CD8-positive, alpha-beta memory T cell (primary cell): ENCODE measurements at regions not wholly inside any gene's neighbourhood (a gene's known extent, or its start where the extent isn't known, plus 50 kb on each side); places are given as distances from the start of the nearest gene placed in this dataset.
A peak's percentile ranks its signal among the peaks of the same experiment; 100 is the strongest.
"Not testable (repeated sequence)": the region's sequence is repeated elsewhere in the genome, so short reads cannot be mapped to it uniquely, and the experiment has no call there.

Source experiments
- CTCF ChIA-PET: fragments of 350-600 bp; sonication (Branson Sonifier 250); formaldehyde crosslinking; loops from one replicate; lab custom pipeline; 2021; ENCODE audit warnings: antibody characterized with exemption; lab: Charles Lee
- POLR2A ChIA-PET: fragments of 350-600 bp; sonication (Branson Sonifier 250); formaldehyde crosslinking; loops from one replicate; lab custom pipeline; 2021; ENCODE audit warnings: antibody characterized with exemption; lab: Charles Lee
- DNase-seq, 5 donors: peaks; one replicate each; pipeline versions ENCODE4 v3.0.0 to v3.0.0-alpha.2; 2020 to 2022; ENCODE audit warnings: mixed read lengths in 1 of 5
- H3K27ac ChIP-seq: one replicate; pipeline ENCODE4 v1.7.0; 2013; ENCODE audit warnings: low read depth, mild to moderate bottlenecking, low read length, moderate library complexity
- H3K27me3 ChIP-seq: 2 replicates; pipeline ENCODE4 v1.7.0; 2013; ENCODE audit warnings: low read length, mild to moderate bottlenecking; ENCODE audit not compliant: insufficient read depth, poor library complexity, severe bottlenecking
- H3K36me3 ChIP-seq: 2 replicates; pipeline ENCODE4 v1.7.0; 2013; ENCODE audit warnings: mild to moderate bottlenecking, low read length, moderate library complexity; ENCODE audit not compliant: insufficient read depth
- H3K4me1 ChIP-seq: 2 replicates; pipeline ENCODE4 v1.7.0; 2013; ENCODE audit warnings: mild to moderate bottlenecking, low read length, moderate library complexity; ENCODE audit not compliant: insufficient read depth
- H3K4me3 ChIP-seq: 2 replicates; pipeline ENCODE4 v1.7.0; 2013; ENCODE audit warnings: mild to moderate bottlenecking, low read length
- H3K9me3 ChIP-seq: 2 replicates; pipeline ENCODE4 v1.7.0; 2013; ENCODE audit warnings: mild to moderate bottlenecking, low read length
- H3K27ac Mint-ChIP-seq, 8 donors: one replicate each; pipeline ENCODE4 v1.8.0; 2020 to 2021; ENCODE audit warnings: mixed read lengths in 8 of 8, mild to moderate bottlenecking in 6 of 8, inconsistent platforms in 3 of 8, moderate library complexity in 3 of 8
- H3K27me3 Mint-ChIP-seq, 2 donors: one replicate each; pipeline ENCODE4 v1.8.0; 2020 to 2021; ENCODE audit warnings: mixed read lengths in 2 of 2, mild to moderate bottlenecking in 1 of 2, moderate library complexity in 1 of 2
- H3K36me3 Mint-ChIP-seq, 3 donors: one replicate each; pipeline ENCODE4 v1.8.0; 2020 to 2021; ENCODE audit warnings: mixed read lengths in 3 of 3, inconsistent platforms in 1 of 3, mild to moderate bottlenecking in 1 of 3
- H3K4me1 Mint-ChIP-seq, 3 donors: one replicate each; pipeline ENCODE4 v1.8.0; 2020 to 2021; ENCODE audit warnings: mixed read lengths in 3 of 3, inconsistent platforms in 1 of 3, mild to moderate bottlenecking in 1 of 3
- H3K4me3 Mint-ChIP-seq, 7 donors: one replicate each; pipeline ENCODE4 v1.8.0; 2020 to 2021; ENCODE audit warnings: mixed read lengths in 7 of 7, mild to moderate bottlenecking in 6 of 7, moderate library complexity in 4 of 7, inconsistent platforms in 2 of 7
- H3K9me3 Mint-ChIP-seq, 5 donors: one replicate each; pipeline ENCODE4 v1.8.0; 2020 to 2022; ENCODE audit warnings: mixed read lengths in 5 of 5, mild to moderate bottlenecking in 3 of 5, moderate library complexity in 2 of 5, inconsistent platforms in 1 of 5

GRCh38 chr3:171532294-171532693, 72.1 kb upstream of the TNIK start:
- H3K4me3 Mint-ChIP-seq: no peak overlapping the region
- no peaks in the 10 kb centered on the region for H3K27me3 ChIP-seq
- no peak overlapping the region for H3K27ac ChIP-seq
- no peaks in the 10 kb centered on the region for H3K4me1 ChIP-seq
- H3K4me1 Mint-ChIP-seq: no peaks in the 10 kb centered on the region
- no peaks in the 10 kb centered on the region for H3K9me3 ChIP-seq
- ChIA-PET CTCF (no interaction called here), POLR2A (no interaction called here)
- no peak for DNase-seq
- no peak overlapping the region for H3K27ac Mint-ChIP-seq
- no peak overlapping the region for H3K4me3 ChIP-seq
- H3K36me3 ChIP-seq: no peaks in the 10 kb centered on the region
- H3K9me3 Mint-ChIP-seq: no peaks in the 10 kb centered on the region
- H3K36me3 Mint-ChIP-seq: no peaks in the 10 kb centered on the region
- H3K27me3 Mint-ChIP-seq: peaks cover 0 to 3% of the 10 kb centered on the region in 2 donors

DNA sequence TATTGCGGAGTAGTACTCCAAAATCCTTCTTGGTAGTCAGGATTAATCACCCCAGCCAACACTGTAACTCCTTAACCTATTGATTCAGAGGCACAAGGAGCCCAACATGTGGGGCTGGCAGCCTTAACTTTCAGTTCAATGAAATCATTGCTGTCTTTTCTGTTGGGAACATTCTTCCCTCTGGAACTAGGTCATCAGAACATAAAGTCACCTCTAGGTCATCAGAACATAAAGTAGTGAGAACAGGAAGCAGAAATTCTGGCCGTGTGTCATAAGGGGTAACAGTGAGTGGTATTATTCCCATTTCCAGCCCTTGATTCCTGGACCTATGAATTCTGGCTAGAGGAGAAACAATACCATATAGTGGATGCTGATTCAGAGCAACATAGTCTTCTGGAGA, 71.5 kb upstream of the TNIK start:
- no peaks in the 10 kb centered on the region for H3K4me1 ChIP-seq
- H3K4me3 Mint-ChIP-seq: no peak overlapping the region
- DNase-seq: no peak
- H3K9me3 Mint-ChIP-seq: no peaks in the 10 kb centered on the region
- H3K27ac Mint-ChIP-seq: no peak overlapping the region
- no peaks in the 10 kb centered on the region for H3K4me1 Mint-ChIP-seq
- H3K27me3 ChIP-seq: no peaks in the 10 kb centered on the region
- H3K27me3 Mint-ChIP-seq: peaks cover 0 to 3% of the 10 kb centered on the region in 2 donors
- CTCF ChIA-PET: no interaction called here
- no peaks in the 10 kb centered on the region for H3K9me3 ChIP-seq
- no peaks in the 10 kb centered on the region for H3K36me3 Mint-ChIP-seq
- POLR2A ChIA-PET: no interaction called here
- no peak overlapping the region for H3K27ac ChIP-seq
- no peak overlapping the region for H3K4me3 ChIP-seq
- no peaks in the 10 kb centered on the region for H3K36me3 ChIP-seq

DNA sequence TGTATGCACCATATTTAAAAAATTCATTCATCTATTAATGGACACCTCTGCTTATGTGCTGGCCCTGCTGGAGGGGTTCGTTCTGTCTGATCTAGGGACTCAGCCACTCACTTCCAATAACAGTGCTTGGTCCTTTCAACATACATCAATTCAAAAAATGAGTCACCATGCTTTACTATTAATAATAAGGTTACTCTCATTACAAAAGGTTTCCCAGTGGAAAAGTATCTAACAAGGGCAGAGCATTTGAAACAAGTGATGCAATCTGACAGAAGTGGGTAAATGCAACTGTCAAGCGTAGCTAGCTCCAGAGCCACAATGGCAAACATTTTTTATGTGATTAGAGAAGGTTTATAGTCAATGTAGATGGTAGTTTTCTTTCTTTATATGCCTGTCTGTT, 67.9 kb upstream of the TNIK start:
- no peak overlapping the region for H3K4me3 Mint-ChIP-seq
- ChIA-PET POLR2A (no interaction called here), CTCF (no interaction called here)
- Histone ChIP-seq H3K9me3 (no peaks in the 10 kb centered on the region), H3K4me1 (no peaks in the 10 kb centered on the region), H3K27me3 (no peaks in the 10 kb centered on the region), H3K27ac (no peak overlapping the region), H3K36me3 (no peaks in the 10 kb centered on the region), H3K4me3 (no peak overlapping the region)
- H3K36me3 Mint-ChIP-seq: no peaks in the 10 kb centered on the region
- no peaks in the 10 kb centered on the region for H3K9me3 Mint-ChIP-seq
- no peaks in the 10 kb centered on the region for H3K4me1 Mint-ChIP-seq
- DNase-seq: no peak
- peaks cover 0 to 3% of the 10 kb centered on the region in 2 donors for H3K27me3 Mint-ChIP-seq
- no peak overlapping the region for H3K27ac Mint-ChIP-seq

DNA sequence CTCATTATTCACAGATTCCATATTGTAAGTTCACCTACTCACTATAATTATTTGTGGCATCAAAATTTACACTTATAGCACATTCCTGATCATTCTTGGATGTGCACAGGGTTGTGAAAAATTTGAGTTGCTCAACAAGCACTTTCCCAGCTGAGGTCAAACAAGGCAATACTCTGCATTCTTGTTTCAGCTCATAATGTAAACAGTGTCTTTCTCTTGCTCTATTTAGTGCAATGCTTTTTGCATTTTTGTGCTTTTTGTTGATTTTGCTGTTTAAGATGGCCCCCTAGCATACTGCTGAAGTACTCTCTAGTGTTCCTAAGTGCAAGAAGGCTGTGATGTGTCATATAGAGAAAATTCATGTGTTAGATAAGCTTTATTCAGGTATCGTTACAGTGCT, 66.7 kb upstream of the TNIK start:
- no peaks in the 10 kb centered on the region for H3K36me3 ChIP-seq
- no peak overlapping the region for H3K27ac ChIP-seq
- H3K4me3 ChIP-seq: no peak overlapping the region
- Mint-ChIP-seq H3K4me1 (no peaks in the 10 kb centered on the region), H3K9me3 (no peaks in the 10 kb centered on the region), H3K27me3 (peaks cover 0 to 3% of the 10 kb centered on the region in 2 donors), H3K27ac (no peak overlapping the region), H3K4me3 (no peak overlapping the region), H3K36me3 (no peaks in the 10 kb centered on the region)
- ChIA-PET POLR2A (no interaction called here), CTCF (no interaction called here)
- no peak for DNase-seq
- no peaks in the 10 kb centered on the region for H3K9me3 ChIP-seq
- H3K4me1 ChIP-seq: no peaks in the 10 kb centered on the region
- H3K27me3 ChIP-seq: no peaks in the 10 kb centered on the region

DNA sequence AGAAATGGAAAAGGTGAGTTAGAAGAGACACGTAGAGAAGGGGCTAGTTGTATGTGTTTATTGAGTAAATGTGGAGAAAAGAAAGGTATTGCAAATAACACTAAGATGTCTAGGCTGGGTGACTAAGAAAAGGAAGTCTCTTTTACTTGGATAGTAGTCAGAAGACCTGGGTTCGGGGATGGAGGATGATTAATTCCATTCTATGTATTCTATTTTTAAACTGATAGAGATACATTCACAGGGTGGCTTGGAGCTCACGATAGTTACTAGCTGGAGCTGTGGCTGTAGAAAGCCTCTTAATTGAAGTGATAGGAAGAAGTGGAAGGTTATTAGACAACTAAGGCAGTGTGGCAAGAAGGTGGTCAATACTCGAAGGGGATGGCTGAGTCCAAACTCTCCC, 65.9 kb upstream of the TNIK start:
- Histone ChIP-seq H3K4me3 (no peak overlapping the region), H3K4me1 (no peaks in the 10 kb centered on the region), H3K36me3 (no peaks in the 10 kb centered on the region), H3K27me3 (no peaks in the 10 kb centered on the region), H3K27ac (no peak overlapping the region), H3K9me3 (no peaks in the 10 kb centered on the region)
- DNase-seq: no peak
- Mint-ChIP-seq H3K4me1 (no peaks in the 10 kb centered on the region), H3K4me3 (no peak overlapping the region), H3K36me3 (no peaks in the 10 kb centered on the region), H3K9me3 (no peaks in the 10 kb centered on the region), H3K27me3 (peaks cover 0 to 3% of the 10 kb centered on the region in 2 donors), H3K27ac (no peak overlapping the region)
- ChIA-PET CTCF (no interaction called here), POLR2A (no interaction called here)

DNA sequence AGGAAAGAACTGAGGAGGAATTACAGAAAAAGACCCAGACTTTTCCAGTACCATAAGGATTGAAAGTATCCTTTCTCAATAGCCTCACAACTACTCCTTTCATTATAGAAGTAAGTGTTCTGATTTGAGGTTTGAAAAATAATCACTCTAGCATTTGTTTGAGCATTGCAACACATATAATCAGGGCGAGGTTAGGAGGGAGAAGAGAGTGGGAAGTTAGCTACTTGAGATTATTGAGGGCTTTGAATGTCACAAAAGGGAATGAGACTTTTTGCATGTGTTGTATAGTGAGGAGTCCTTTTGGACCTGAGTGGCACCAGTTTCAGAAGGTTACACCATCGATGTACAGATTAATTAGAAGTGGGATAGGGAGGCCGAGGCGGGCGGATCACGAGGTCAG, 65.2 kb upstream of the TNIK start:
- no peaks in the 10 kb centered on the region for H3K36me3 Mint-ChIP-seq
- Histone ChIP-seq H3K4me3 (no peak overlapping the region), H3K36me3 (no peaks in the 10 kb centered on the region), H3K4me1 (no peaks in the 10 kb centered on the region), H3K27ac (no peak overlapping the region), H3K9me3 (no peaks in the 10 kb centered on the region), H3K27me3 (no peaks in the 10 kb centered on the region)
- no peaks in the 10 kb centered on the region for H3K9me3 Mint-ChIP-seq
- no peak overlapping the region for H3K4me3 Mint-ChIP-seq
- peaks cover 0 to 3% of the 10 kb centered on the region in 2 donors for H3K27me3 Mint-ChIP-seq
- POLR2A ChIA-PET: no interaction called here
- no peak for DNase-seq
- H3K27ac Mint-ChIP-seq: no peak overlapping the region
- CTCF ChIA-PET: no interaction called here
- no peaks in the 10 kb centered on the region for H3K4me1 Mint-ChIP-seq

DNA sequence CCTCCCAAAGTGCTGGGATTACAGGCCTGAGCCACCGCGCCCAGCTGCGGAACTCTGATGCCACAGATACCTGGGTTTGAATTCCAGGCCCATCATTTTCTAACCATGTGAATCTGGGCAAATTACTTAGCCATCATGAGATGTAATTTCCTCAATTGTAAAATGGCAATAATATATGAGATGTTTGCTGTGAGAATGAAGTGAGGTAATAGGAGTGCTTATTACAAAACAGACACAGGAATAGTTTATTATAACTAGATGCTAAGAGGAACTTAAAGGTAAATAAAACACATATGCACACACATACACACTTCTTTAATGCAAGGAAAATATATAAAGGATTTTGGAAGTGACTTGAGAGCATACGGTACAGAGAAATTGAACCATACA, 64.7 kb upstream of the TNIK start:
- ChIA-PET CTCF (no interaction called here), POLR2A (no interaction called here)
- H3K4me1 ChIP-seq: no peaks in the 10 kb centered on the region
- no peak for DNase-seq
- no peaks in the 10 kb centered on the region for H3K27me3 ChIP-seq
- H3K9me3 Mint-ChIP-seq: no peaks in the 10 kb centered on the region
- H3K4me3 Mint-ChIP-seq: no peak overlapping the region
- H3K9me3 ChIP-seq: no peaks in the 10 kb centered on the region
- H3K4me3 ChIP-seq: no peak overlapping the region
- peaks cover 0 to 3% of the 10 kb centered on the region in 2 donors for H3K27me3 Mint-ChIP-seq
- H3K36me3 Mint-ChIP-seq: no peaks in the 10 kb centered on the region
- no peaks in the 10 kb centered on the region for H3K4me1 Mint-ChIP-seq
- no peaks in the 10 kb centered on the region for H3K36me3 ChIP-seq
- no peak overlapping the region for H3K27ac Mint-ChIP-seq
- peak overlapping the region; percentile 47 for H3K27ac ChIP-seq

DNA sequence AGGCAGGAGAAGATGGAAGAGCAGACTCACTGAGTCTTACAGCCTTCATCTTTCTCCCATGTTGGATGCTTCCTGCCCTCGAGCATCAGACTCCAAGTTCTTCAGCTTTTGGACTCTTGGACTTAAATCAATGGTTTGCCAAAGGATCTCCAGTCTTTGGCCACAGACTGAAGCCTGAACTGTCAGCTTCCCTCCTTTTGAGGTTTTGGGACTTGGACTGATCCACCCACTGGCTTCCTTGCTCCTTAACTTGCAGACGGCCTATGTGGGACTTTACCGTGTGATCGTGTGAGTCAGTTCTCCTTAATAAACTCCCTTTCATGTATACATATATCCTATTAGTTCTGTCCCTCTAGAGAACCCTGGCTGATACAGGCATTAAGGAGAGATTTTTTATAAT, 62.4 kb upstream of the TNIK start:
- peaks cover 0 to 8% (median 0%) of the 10 kb centered on the region in 3 donors for H3K36me3 Mint-ChIP-seq
- H3K4me1 ChIP-seq: no peaks in the 10 kb centered on the region
- no peak overlapping the region for H3K4me3 Mint-ChIP-seq
- peaks cover 2 to 8% of the 10 kb centered on the region in 2 donors for H3K27me3 Mint-ChIP-seq
- no peak for DNase-seq
- no peaks in the 10 kb centered on the region for H3K27me3 ChIP-seq
- no peaks in the 10 kb centered on the region for H3K4me1 Mint-ChIP-seq
- no peak overlapping the region for H3K27ac ChIP-seq
- no peak overlapping the region for H3K27ac Mint-ChIP-seq
- no peaks in the 10 kb centered on the region for H3K36me3 ChIP-seq
- ChIA-PET CTCF (no interaction called here), POLR2A (no interaction called here)
- H3K9me3 Mint-ChIP-seq: no peaks in the 10 kb centered on the region
- H3K9me3 ChIP-seq: no peaks in the 10 kb centered on the region
- H3K4me3 ChIP-seq: no peak overlapping the region

DNA sequence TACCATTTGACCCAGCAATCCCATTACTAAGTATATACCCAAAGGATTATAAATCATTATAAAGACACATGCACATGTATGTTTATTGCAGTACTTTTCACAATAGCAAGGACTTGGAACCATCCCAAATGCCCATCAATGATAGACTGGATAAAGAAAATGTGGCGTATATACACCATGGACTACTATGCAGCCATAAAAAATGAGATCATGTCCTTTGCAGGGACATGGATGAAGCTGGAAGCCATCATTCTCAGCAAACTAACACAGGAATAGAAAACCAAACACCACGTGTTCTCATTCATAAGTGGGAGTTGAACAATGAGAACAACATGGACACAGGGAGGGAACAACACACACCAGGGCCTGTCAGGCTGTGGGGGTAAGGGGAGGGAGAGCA, 59.2 kb upstream of the TNIK start:
- H3K4me3 ChIP-seq, POLR2A ChIA-PET, H3K36me3 ChIP-seq, H3K27ac ChIP-seq, H3K4me1 Mint-ChIP-seq, H3K4me1 ChIP-seq, H3K4me3 Mint-ChIP-seq, H3K9me3 Mint-ChIP-seq, H3K9me3 ChIP-seq, DNase-seq, H3K27me3 ChIP-seq, H3K27ac Mint-ChIP-seq: not testable (repeated sequence)
- H3K36me3 Mint-ChIP-seq: peaks cover 0 to 13% (median 3%) of the 10 kb centered on the region in 3 donors
- H3K27me3 Mint-ChIP-seq: peaks cover 8 to 23% of the 10 kb centered on the region in 2 donors
- CTCF ChIA-PET: interaction anchor here (1.3 kb wide), 1 partner anchor 59 kb away, joined by 3 read pairs; the partner anchor contains the start of gene TNIK
